PFSK-1 (cell line): ENCODE measurements at regions not wholly inside any gene's neighbourhood (a gene's known extent, or its start where the extent isn't known, plus 50 kb on each side); places are given as distances from the start of the nearest gene placed in this dataset.

Experiments used
- FOXP2 ChIP-seq: optimal IDR thresholded peaks from 2 replicates; pipeline ENCODE3; 2011; ENCODE audit warnings: borderline replicate concordance, control low read depth, inconsistent platforms; ENCODE audit not compliant: insufficient read depth; ENCODE audit errors: extremely low read length, extremely low read depth
- POLR2AphosphoS5 ChIP-seq: IDR thresholded peaks from 2 replicates; pipeline ENCODE4 v1.6.1; 2012; ENCODE audit warnings: low read depth, mild to moderate bottlenecking, control low read depth, low read length, moderate library complexity
- REST ChIP-seq, 2 experiments: IDR thresholded peaks; 2 replicates each; pipeline versions ENCODE4 v1.6.1 to v1.8.0; 2011 to 2012; ENCODE audit warnings: low read depth in 2 of 2, low read length in 2 of 2, control low read depth in 1 of 2, inconsistent platforms in 1 of 2, mild to moderate bottlenecking in 1 of 2, moderate library complexity in 1 of 2; ENCODE audit not compliant: insufficient read depth in 1 of 2

- no peak for TF ChIP-seq POLR2AphosphoS5
- no peak for TF ChIP-seq REST (IDR thresholded peaks at IDR 0.05; ENCODE audit: insufficient read depth in 1 of 2, low read depth in 2 of 2, low read length in 2 of 2)
- no peak for TF ChIP-seq FOXP2
These were observed 169.1 kb downstream of the WSCD1 start for GRCh38 chr17:6239241-6239798.
